ENCODE measurements at regions not wholly inside any gene's neighbourhood (a gene's known extent, or its start where the extent isn't known, plus 50 kb on each side); places are given as distances from the start of the nearest gene placed in this dataset.

DNA sequence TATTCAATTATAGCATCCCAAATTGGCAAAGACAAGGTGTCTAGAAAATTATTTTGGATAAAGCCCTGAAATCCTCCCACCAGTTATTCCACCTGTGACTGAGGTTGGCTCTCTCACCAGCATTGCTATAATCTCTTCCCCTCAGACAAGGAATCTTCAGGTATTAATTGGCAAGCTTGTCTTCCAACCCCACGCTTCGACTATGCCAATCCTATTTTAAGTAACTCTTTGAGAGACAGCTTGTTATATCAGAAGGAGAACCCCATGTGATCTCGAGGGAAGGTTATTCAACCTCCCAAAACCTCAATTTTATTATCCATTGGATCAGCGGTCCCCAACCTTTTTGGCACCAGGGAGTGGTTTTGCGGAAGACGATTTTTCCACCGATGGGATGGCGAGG, 54.5 kb upstream of the NEDD4L start:
- TF ChIP-seq CTCF (IDR thresholded peaks at IDR 0.05) = no peak
- TF ChIP-seq EP300 (IDR thresholded peaks at IDR 0.05) = no peak
- TF ChIP-seq POLR2A (IDR thresholded peaks at IDR 0.05) = no peak
- TF ChIP-seq POLR2AphosphoS5 (IDR thresholded peaks at IDR 0.05) = no peak

All from sigmoid colon (tissue), 4 donors.